OCI-LY1 (cell line): ENCODE measurements at regions not wholly inside any gene's neighbourhood (a gene's known extent, or its start where the extent isn't known, plus 50 kb on each side); places are given as distances from the start of the nearest gene placed in this dataset.

Source experiments
- H2AFZ ChIP-seq: fragments of 200-600 bp; sonication (generic), shearing (Covaris generic); 2 replicates; pipeline ENCODE4 v1.6.0; 2014; ENCODE audit warnings: antibody characterized with exemption, mild to moderate bottlenecking, low read length
- H3F3A ChIP-seq: fragments of 200-600 bp; sonication (generic), shearing (Covaris generic); 2 replicates; pipeline ENCODE4 v1.6.0; 2014; ENCODE audit warnings: mild to moderate bottlenecking, antibody characterized with exemption, low read length, moderate library complexity; ENCODE audit not compliant: insufficient read depth
- H3K27ac ChIP-seq: fragments of 200-600 bp; sonication (generic); 2 replicates; pipeline ENCODE4 v1.5.1; 2014; ENCODE audit warnings: low read length, mixed run types, mild to moderate bottlenecking, low read depth; ENCODE audit not compliant: poor library complexity, severe bottlenecking
- H3K27me3 ChIP-seq: fragments of 200-600 bp; sonication (generic); 2 replicates; pipeline ENCODE4 v1.6.0; 2014; ENCODE audit warnings: antibody characterized with exemption, mild to moderate bottlenecking, low read length, moderate library complexity; ENCODE audit not compliant: insufficient read depth
- H3K36me3 ChIP-seq: fragments of 200-600 bp; sonication (generic); 2 replicates; pipeline ENCODE4 v1.6.1; 2014; ENCODE audit warnings: mild to moderate bottlenecking, antibody characterized with exemption, low read length, moderate library complexity, mixed read lengths; ENCODE audit not compliant: insufficient read depth
- H3K4me1 ChIP-seq: fragments of 200-600 bp; sonication (generic); 2 replicates; pipeline ENCODE4 v1.5.1; 2014; ENCODE audit warnings: mild to moderate bottlenecking, low read length, moderate library complexity; ENCODE audit not compliant: insufficient read depth, severe bottlenecking
- H3K4me2 ChIP-seq: fragments of 200-600 bp; sonication (generic), shearing (Covaris generic); 2 replicates; pipeline ENCODE4 v1.6.1; 2014; ENCODE audit warnings: low read length
- H3K4me3 ChIP-seq: fragments of 200-600 bp; sonication (generic); 2 replicates; pipeline ENCODE4 v1.5.1; 2014; ENCODE audit warnings: low read length, low read depth, mild to moderate bottlenecking, mixed read lengths; ENCODE audit not compliant: poor library complexity, severe bottlenecking
- H3K79me2 ChIP-seq: fragments of 200-600 bp; shearing (Covaris generic); 2 replicates; pipeline ENCODE4 v1.6.1; 2016; ENCODE audit warnings: mixed run types, low read length, mixed read lengths; ENCODE audit not compliant: insufficient read depth
- H3K9ac ChIP-seq: fragments of 200-600 bp; sonication (generic), shearing (Covaris generic); 2 replicates; pipeline ENCODE4 v1.6.1; 2014; ENCODE audit warnings: mild to moderate bottlenecking, low read length, mixed read lengths
- H3K9me2 ChIP-seq: fragments of 200-600 bp; sonication (generic), shearing (Covaris generic); 2 replicates; pipeline ENCODE4 v1.6.1; 2014; ENCODE audit warnings: low read depth, mild to moderate bottlenecking, low read length, mixed read lengths
- H3K9me3 ChIP-seq: fragments of 200-600 bp; shearing (Covaris generic); 2 replicates; pipeline ENCODE4 v1.6.1; 2014; ENCODE audit warnings: low read length, mixed read lengths
- H4K20me1 ChIP-seq: fragments of 200-600 bp; sonication (generic), shearing (Covaris generic); 2 replicates; pipeline ENCODE4 v1.6.0; 2016; ENCODE audit warnings: mild to moderate bottlenecking, low read length; ENCODE audit not compliant: insufficient read depth
- EZH2 ChIP-seq: fragments of 200-600 bp; sonication (generic), shearing (Covaris generic); IDR thresholded peaks from 2 replicates; pipeline ENCODE4 v1.8.0; 2017; ENCODE audit warnings: borderline replicate concordance, mixed run types, mild to moderate bottlenecking, antibody characterized with exemption, low read length, moderate library complexity, mixed read lengths
- TF ChIP-seq, protein P1 (sequence below): fragments of 200-600 bp; sonication (generic), shearing (Covaris generic); IDR thresholded peaks from 2 replicates; pipeline ENCODE4 v1.5.1; 2017; ENCODE audit warnings: mild to moderate bottlenecking, antibody characterized with exemption, low read length, moderate library complexity, mixed read lengths

DNA sequence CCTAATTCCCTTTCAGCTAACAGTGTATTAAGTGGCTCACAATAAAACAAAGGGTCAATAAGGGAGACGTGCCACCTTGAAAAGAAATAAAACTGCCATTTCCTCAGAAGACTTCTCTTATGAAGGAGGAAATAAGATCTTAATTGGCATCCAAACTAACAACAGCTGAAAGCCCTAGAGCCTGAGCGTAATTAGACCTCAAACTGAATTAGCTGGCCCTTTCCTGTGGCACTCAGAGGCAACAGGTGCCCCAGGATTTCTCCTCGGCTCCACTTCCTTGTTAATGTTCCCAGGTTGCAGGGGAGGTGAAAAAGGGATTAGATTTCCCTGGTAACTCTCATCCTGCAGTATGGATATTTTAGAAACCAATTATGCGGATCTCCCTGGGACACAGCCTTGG, 804.3 kb downstream of the DCDC2C start:
- no peaks in the 10 kb centered on the region for H3K36me3 ChIP-seq
- TF ChIP-seq, protein P1, sequence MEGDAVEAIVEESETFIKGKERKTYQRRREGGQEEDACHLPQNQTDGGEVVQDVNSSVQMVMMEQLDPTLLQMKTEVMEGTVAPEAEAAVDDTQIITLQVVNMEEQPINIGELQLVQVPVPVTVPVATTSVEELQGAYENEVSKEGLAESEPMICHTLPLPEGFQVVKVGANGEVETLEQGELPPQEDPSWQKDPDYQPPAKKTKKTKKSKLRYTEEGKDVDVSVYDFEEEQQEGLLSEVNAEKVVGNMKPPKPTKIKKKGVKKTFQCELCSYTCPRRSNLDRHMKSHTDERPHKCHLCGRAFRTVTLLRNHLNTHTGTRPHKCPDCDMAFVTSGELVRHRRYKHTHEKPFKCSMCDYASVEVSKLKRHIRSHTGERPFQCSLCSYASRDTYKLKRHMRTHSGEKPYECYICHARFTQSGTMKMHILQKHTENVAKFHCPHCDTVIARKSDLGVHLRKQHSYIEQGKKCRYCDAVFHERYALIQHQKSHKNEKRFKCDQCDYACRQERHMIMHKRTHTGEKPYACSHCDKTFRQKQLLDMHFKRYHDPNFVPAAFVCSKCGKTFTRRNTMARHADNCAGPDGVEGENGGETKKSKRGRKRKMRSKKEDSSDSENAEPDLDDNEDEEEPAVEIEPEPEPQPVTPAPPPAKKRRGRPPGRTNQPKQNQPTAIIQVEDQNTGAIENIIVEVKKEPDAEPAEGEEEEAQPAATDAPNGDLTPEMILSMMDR = no peak
- TF ChIP-seq EZH2 = no peak
- no peaks in the 10 kb centered on the region for H3K27me3 ChIP-seq
- no peaks in the 10 kb centered on the region for H3F3A ChIP-seq
- no peak overlapping the region for H3K27ac ChIP-seq
- H3K9me3 ChIP-seq = no peaks in the 10 kb centered on the region
- H2AFZ ChIP-seq = no peak overlapping the region
- no peak overlapping the region for H3K4me3 ChIP-seq
- H3K4me1 ChIP-seq = no peaks in the 10 kb centered on the region
- no peaks in the 10 kb centered on the region for H3K9me2 ChIP-seq
- no peak overlapping the region for H3K4me2 ChIP-seq
- H3K79me2 ChIP-seq = no peaks in the 10 kb centered on the region
- no peak overlapping the region for H3K9ac ChIP-seq
- H4K20me1 ChIP-seq = no peaks in the 10 kb centered on the region

DNA sequence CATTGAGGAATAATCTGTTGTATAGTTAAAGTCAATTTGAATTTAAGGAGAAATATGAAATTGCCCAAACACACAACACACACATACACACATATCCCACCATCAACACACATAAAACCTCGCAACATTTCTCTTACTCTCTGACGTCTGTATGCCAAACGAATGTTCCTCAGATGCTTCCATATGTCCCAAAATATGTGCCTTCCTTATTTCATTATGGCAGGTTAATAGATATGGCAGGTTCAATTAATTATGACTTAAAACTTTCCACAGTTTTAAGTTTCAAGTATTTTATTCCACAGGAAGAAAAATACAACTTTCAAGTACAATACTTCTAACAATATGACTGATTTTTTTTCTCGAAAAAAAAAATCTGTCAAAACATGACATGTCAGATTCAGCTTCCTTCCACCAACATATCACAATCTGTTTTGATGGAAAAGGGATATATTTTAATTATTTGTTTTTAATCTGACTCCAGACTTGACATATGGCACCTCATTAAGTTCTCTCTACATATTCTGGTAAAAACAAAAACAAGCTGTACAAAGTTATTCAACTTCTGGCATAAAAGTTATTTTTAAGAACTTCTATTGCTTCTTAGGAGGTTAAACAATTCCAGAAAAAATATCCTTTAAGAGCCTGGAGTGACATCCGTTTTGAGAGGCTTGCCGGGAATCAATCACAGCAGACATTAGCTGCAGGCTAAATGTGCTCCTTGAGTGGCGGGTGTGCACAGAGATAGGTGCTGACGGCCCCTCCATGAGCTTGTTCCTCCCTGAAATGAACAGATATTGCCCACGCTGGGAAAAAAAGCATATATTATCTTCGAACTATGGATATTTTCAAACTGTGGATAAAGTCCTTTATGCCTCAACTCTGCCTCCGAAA, 812.7 kb downstream of the DCDC2C start:
- H3K4me1 ChIP-seq = no peaks in the 10 kb centered on the region
- H3F3A ChIP-seq = no peaks in the 10 kb centered on the region
- no peak overlapping the region for H2AFZ ChIP-seq
- no peak overlapping the region for H3K9ac ChIP-seq
- H3K9me2 ChIP-seq = no peaks in the 10 kb centered on the region
- H3K36me3 ChIP-seq = no peaks in the 10 kb centered on the region
- no peak overlapping the region for H3K4me3 ChIP-seq
- no peaks in the 10 kb centered on the region for H4K20me1 ChIP-seq
- H3K79me2 ChIP-seq = no peaks in the 10 kb centered on the region
- H3K27me3 ChIP-seq = no peaks in the 10 kb centered on the region
- no peak overlapping the region for H3K4me2 ChIP-seq
- TF ChIP-seq, protein P1 = no peak
- TF ChIP-seq EZH2 = no peak
- H3K27ac ChIP-seq = no peak overlapping the region
- no peaks in the 10 kb centered on the region for H3K9me3 ChIP-seq

DNA sequence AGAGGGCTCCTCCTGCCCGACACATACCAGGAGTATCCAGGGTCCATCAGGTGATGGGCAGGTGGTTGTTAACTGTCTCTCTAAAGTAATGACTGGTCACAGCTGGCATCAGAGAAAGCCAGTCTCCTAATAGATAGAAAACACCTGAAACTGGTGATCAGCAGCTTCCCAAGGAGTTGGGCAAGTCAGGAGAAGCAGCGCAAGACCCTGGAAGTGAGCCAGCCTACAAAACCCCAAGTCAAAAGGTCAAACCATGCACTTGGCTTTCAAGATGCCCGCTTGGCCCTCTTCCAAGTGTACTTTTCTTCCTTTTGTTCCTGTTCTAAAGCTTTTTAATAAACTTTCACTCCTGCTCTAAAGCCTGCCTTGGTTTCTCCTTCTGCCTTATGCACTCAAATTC, 815.2 kb downstream of the DCDC2C start:
- H3K27ac ChIP-seq = no peak overlapping the region
- H3K4me3 ChIP-seq = no peak overlapping the region
- H3F3A ChIP-seq = no peaks in the 10 kb centered on the region
- H3K4me1 ChIP-seq = no peaks in the 10 kb centered on the region
- H4K20me1 ChIP-seq = no peaks in the 10 kb centered on the region
- TF ChIP-seq, protein P1 = no peak
- TF ChIP-seq EZH2 = no peak
- no peaks in the 10 kb centered on the region for H3K36me3 ChIP-seq
- no peaks in the 10 kb centered on the region for H3K9me2 ChIP-seq
- no peaks in the 10 kb centered on the region for H3K79me2 ChIP-seq
- H3K9ac ChIP-seq = no peak overlapping the region
- H2AFZ ChIP-seq = no peak overlapping the region
- no peaks in the 10 kb centered on the region for H3K27me3 ChIP-seq
- no peak overlapping the region for H3K4me2 ChIP-seq
- no peaks in the 10 kb centered on the region for H3K9me3 ChIP-seq
